OCI-LY7 (cell line): ENCODE measurements at regions not wholly inside any gene's neighbourhood (a gene's known extent, or its start where the extent isn't known, plus 50 kb on each side); places are given as distances from the start of the nearest gene placed in this dataset.

Experiments
- BruUV-seq: library from RNA; stranded (reverse); fragments of 400-500 nt; replicated peaks from 2 replicates; lab custom pipeline; 2021; lab: Mats Ljungman, UMichigan
- CTCF ChIA-PET: fragments of 300-600 bp; sonication (Branson Sonifier 250); formaldehyde crosslinking; loops from one replicate; lab custom pipeline; 2022; ENCODE audit warnings: antibody characterized with exemption; ENCODE audit not compliant: unreplicated experiment; lab: Charles Lee
- POLR2A ChIA-PET: fragments of 300-600 bp; sonication (Branson Sonifier 250); formaldehyde crosslinking; loops from one replicate; lab custom pipeline; 2022; ENCODE audit warnings: antibody characterized with exemption; lab: Charles Lee
- DNase-seq: peaks from one replicate; pipeline ENCODE4 v3.0.0-alpha.2; 2015; ENCODE audit warnings: low spot score
- H2AFZ ChIP-seq: fragments of 200-600 bp; sonication (generic), shearing (Covaris generic); 2 replicates; pipeline ENCODE4 v1.6.1; 2014; ENCODE audit warnings: mild to moderate bottlenecking, antibody characterized with exemption, low read length, moderate library complexity
- H3K27ac ChIP-seq: fragments of 200-600 bp; sonication (generic); 2 replicates; pipeline ENCODE4 v1.5.1; 2014; ENCODE audit warnings: mixed run types, low read depth, mild to moderate bottlenecking, moderate library complexity, low read length, inconsistent platforms; ENCODE audit not compliant: poor library complexity, severe bottlenecking
- H3K36me3 ChIP-seq: fragments of 200-600 bp; sonication (generic); 2 replicates; pipeline ENCODE4 v1.6.1; 2014; ENCODE audit warnings: mild to moderate bottlenecking, antibody characterized with exemption, low read length, moderate library complexity, mixed read lengths; ENCODE audit not compliant: insufficient read depth
- H3K4me1 ChIP-seq: fragments of 200-600 bp; sonication (generic); 2 replicates; pipeline ENCODE4 v1.5.1; 2014; ENCODE audit warnings: mild to moderate bottlenecking, low read length; ENCODE audit not compliant: insufficient read depth, poor library complexity, severe bottlenecking
- H3K4me2 ChIP-seq: fragments of 200-600 bp; sonication (generic); 2 replicates; pipeline ENCODE4 v1.6.1; 2014; ENCODE audit warnings: mild to moderate bottlenecking, low read length
- H3K4me3 ChIP-seq: fragments of 200-600 bp; sonication (generic); 2 replicates; pipeline ENCODE4 v1.5.1; 2014; ENCODE audit warnings: mild to moderate bottlenecking, low read depth, low read length; ENCODE audit not compliant: poor library complexity, severe bottlenecking
- H3K79me2 ChIP-seq: fragments of 200-600 bp; sonication (generic); 2 replicates; pipeline ENCODE4 v1.6.1; 2016; ENCODE audit warnings: low read depth, mild to moderate bottlenecking, low read length, moderate library complexity, mixed read lengths; ENCODE audit not compliant: insufficient read depth
- H3K9me2 ChIP-seq: fragments of 200-600 bp; sonication (generic); 2 replicates; pipeline ENCODE4 v1.6.1; 2016; ENCODE audit warnings: mild to moderate bottlenecking, low read length, mixed read lengths; ENCODE audit not compliant: insufficient read depth
- H3K9me3 ChIP-seq: fragments of 200-600 bp; sonication (generic); 2 replicates; pipeline ENCODE4 v1.6.1; 2014; ENCODE audit warnings: mild to moderate bottlenecking, mixed run types, low read length, mixed read lengths
- H4K20me1 ChIP-seq: fragments of 200-600 bp; sonication (generic); 2 replicates; pipeline ENCODE4 v1.6.1; 2014; ENCODE audit warnings: mild to moderate bottlenecking, antibody characterized with exemption, low read length, moderate library complexity, mixed read lengths; ENCODE audit not compliant: insufficient read depth
- EZH2phosphoT487 ChIP-seq: fragments of 200-600 bp; sonication (generic); IDR thresholded peaks from 2 replicates; pipeline ENCODE4 v1.6.1; 2018; ENCODE audit warnings: low read depth, borderline replicate concordance, mild to moderate bottlenecking, mixed run types, antibody characterized with exemption, low read length, moderate library complexity, mixed read lengths
- intact Hi-C: fragments of 100-400 bp; cut with micrococcal nuclease; formaldehyde crosslinking; loops from one replicate; pipeline ENCODE4 v1.10.0; 2022; ENCODE audit not compliant: unreplicated experiment
- TF ChIP-seq, protein P1 (sequence below): fragments of 200-600 bp; sonication (generic); conservative IDR thresholded peaks from 2 replicates; pipeline ENCODE4 v1.5.1; 2014; ENCODE audit warnings: mild to moderate bottlenecking, antibody characterized with exemption, low read length, moderate library complexity, mixed read lengths

DNA sequence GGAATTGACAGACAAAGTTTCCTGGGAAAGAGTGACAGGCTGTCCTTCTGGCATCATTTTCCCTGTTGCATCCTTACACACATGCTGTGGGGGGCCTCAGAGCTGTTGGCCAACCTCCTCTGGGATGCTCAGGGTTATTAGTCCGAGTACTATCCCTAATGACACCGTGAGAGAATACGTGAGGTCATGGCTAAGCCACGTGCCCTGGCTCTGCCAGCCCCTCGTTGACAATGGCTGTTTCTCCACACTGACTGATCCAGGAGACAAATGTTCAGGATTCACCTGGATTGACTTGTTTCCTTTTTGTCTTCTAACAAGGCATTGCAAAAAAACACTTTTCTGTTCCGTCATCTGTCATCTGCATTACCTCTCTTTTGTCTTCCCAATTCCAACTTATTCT is 604.6 kb downstream of the TFAP2A start:
- Histone ChIP-seq H3K79me2 (no peaks in the 10 kb centered on the region), H3K9me3 (no peaks in the 10 kb centered on the region), H4K20me1 (no peaks in the 10 kb centered on the region), H3K4me3 (no peak overlapping the region), H3K4me2 (no peak overlapping the region), H3K4me1 (no peaks in the 10 kb centered on the region), H3K9me2 (no peaks in the 10 kb centered on the region), H3K27ac (no peak overlapping the region), H3K36me3 (no peaks in the 10 kb centered on the region), H2AFZ (no peak overlapping the region)
- CTCF ChIA-PET, result no interaction called here
- BruUV-seq, result no TSS peak
- TF ChIP-seq EZH2phosphoT487, result no peak
- TF ChIP-seq, protein P1, sequence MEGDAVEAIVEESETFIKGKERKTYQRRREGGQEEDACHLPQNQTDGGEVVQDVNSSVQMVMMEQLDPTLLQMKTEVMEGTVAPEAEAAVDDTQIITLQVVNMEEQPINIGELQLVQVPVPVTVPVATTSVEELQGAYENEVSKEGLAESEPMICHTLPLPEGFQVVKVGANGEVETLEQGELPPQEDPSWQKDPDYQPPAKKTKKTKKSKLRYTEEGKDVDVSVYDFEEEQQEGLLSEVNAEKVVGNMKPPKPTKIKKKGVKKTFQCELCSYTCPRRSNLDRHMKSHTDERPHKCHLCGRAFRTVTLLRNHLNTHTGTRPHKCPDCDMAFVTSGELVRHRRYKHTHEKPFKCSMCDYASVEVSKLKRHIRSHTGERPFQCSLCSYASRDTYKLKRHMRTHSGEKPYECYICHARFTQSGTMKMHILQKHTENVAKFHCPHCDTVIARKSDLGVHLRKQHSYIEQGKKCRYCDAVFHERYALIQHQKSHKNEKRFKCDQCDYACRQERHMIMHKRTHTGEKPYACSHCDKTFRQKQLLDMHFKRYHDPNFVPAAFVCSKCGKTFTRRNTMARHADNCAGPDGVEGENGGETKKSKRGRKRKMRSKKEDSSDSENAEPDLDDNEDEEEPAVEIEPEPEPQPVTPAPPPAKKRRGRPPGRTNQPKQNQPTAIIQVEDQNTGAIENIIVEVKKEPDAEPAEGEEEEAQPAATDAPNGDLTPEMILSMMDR, result no peak
- DNase-seq, result no peak
- POLR2A ChIA-PET, result no interaction called here
- intact Hi-C loops, result no loop called here

DNA sequence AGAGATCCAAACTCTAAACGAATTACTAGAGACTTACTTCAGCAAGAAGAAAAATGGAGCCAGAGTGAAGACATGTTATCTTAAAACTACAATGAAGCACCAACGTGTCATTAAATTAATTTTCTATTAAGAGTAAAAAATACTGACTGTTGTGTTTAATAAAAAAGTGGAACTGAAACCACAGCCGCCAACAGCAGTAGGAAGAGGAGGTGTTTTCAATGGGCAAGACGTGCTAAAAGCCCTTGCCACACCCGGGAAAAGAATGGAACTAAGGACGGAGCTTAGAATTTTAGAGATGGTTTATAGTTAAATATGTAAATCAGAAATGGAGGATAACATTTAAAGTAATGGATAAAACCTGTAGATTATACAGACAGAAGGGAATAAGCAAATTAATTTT is 608.7 kb downstream of the TFAP2A start:
- H4K20me1 ChIP-seq, result no peaks in the 10 kb centered on the region
- no peak for DNase-seq
- TF ChIP-seq EZH2phosphoT487, result no peak
- TF ChIP-seq, protein P1, result no peak
- no peak overlapping the region for H3K4me2 ChIP-seq
- H3K9me2 ChIP-seq, result no peaks in the 10 kb centered on the region
- H3K9me3 ChIP-seq, result no peaks in the 10 kb centered on the region
- H3K79me2 ChIP-seq, result no peaks in the 10 kb centered on the region
- H3K4me3 ChIP-seq, result no peak overlapping the region
- BruUV-seq, result no TSS peak
- POLR2A ChIA-PET, result no interaction called here
- H3K4me1 ChIP-seq, result no peaks in the 10 kb centered on the region
- intact Hi-C loops, result no loop called here
- no peak overlapping the region for H2AFZ ChIP-seq
- no peak overlapping the region for H3K27ac ChIP-seq
- CTCF ChIA-PET, result no interaction called here
- H3K36me3 ChIP-seq, result no peaks in the 10 kb centered on the region

DNA sequence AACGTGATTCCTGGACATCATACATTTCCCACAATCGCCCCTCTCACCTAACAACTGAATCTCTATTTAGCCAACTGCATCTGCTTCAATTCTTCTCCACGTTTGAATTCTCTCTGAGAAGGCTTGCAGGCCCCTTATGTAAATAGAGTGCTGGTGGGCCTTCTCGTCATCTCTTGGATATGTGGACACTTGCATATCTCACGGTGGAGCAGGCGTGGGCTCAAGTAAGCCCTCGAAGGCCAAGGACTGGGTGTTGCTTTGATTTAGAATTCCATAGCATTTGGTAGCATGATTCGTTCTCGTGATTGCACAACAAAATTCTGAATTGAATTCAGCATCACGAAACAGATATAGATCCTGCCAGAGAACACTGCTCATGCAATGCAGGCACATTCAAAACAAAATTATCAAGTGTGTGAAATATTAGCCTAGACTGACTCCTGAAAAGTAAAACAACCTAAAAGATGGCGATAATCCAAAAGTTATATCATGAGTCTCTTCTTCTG is 613.6 kb downstream of the TFAP2A start:
- Histone ChIP-seq H3K9me3 (no peaks in the 10 kb centered on the region), H4K20me1 (no peaks in the 10 kb centered on the region), H3K4me3 (no peak overlapping the region), H3K27ac (no peak overlapping the region), H2AFZ (no peak overlapping the region), H3K36me3 (no peaks in the 10 kb centered on the region), H3K4me1 (no peaks in the 10 kb centered on the region), H3K9me2 (no peaks in the 10 kb centered on the region), H3K79me2 (no peaks in the 10 kb centered on the region), H3K4me2 (no peak overlapping the region)
- TF ChIP-seq EZH2phosphoT487, result no peak
- TF ChIP-seq, protein P1, result no peak
- intact Hi-C loops, result no loop called here
- BruUV-seq, result no TSS peak
- CTCF ChIA-PET, result no interaction called here
- DNase-seq, result no peak
- POLR2A ChIA-PET, result no interaction called here
